A172 (cell line): ENCODE measurements at regions not wholly inside any gene's neighbourhood (a gene's known extent, or its start where the extent isn't known, plus 50 kb on each side); places are given as distances from the start of the nearest gene placed in this dataset.

Source experiments
- DNase-seq: peaks from one replicate; pipeline ENCODE4 v3.0.0-alpha.2; 2015; ENCODE audit warnings: low spot score

GRCh38 chrX:146144039-146144438, 326.4 kb downstream of the SLITRK2 start:
- DNase-seq: no peak

GRCh38 chrX:146154191-146154590, 336.6 kb downstream of the SLITRK2 start:
- DNase-seq: no peak

- DNase-seq: no peak
These were observed 343.0 kb downstream of the SLITRK2 start for GRCh38 chrX:146160443-146161203.

- no peak for DNase-seq
These were observed 356.1 kb downstream of the SLITRK2 start for GRCh38 chrX:146173742-146174141.

- DNase-seq: no peak
These were observed 364.2 kb downstream of the SLITRK2 start for GRCh38 chrX:146181858-146182257.

GRCh38 chrX:146186540-146186939, 368.9 kb downstream of the SLITRK2 start:
- no peak for DNase-seq

- DNase-seq: no peak
These were observed 371.7 kb downstream of the SLITRK2 start for GRCh38 chrX:146189371-146189770.

- DNase-seq: no peak
These were observed 391.2 kb downstream of the SLITRK2 start for GRCh38 chrX:146208821-146209220.

- peak; percentile 8 for DNase-seq
These were observed 406.8 kb downstream of the SLITRK2 start for GRCh38 chrX:146224442-146224841.

GRCh38 chrX:146238173-146238572, 420.5 kb downstream of the SLITRK2 start:
- DNase-seq: no peak

GRCh38 chrX:146241902-146242301, 424.3 kb downstream of the SLITRK2 start:
- DNase-seq: peak; percentile 11

- DNase-seq: peak; percentile 73
These were observed 425.4 kb downstream of the SLITRK2 start for GRCh38 chrX:146243041-146243440.

- no peak for DNase-seq
These were observed 441.6 kb downstream of the SLITRK2 start for GRCh38 chrX:146259207-146259606.

- DNase-seq: no peak
These were observed 447.2 kb downstream of the SLITRK2 start for GRCh38 chrX:146264763-146265375.

GRCh38 chrX:146278381-146278780, 460.8 kb downstream of the SLITRK2 start:
- DNase-seq: peak; percentile 4
